Endothelial cell of umbilical vein (primary cell): ENCODE measurements at regions not wholly inside any gene's neighbourhood (a gene's known extent, or its start where the extent isn't known, plus 50 kb on each side); places are given as distances from the start of the nearest gene placed in this dataset.

ENCODE experiments used
- BruUV-seq: library from RNA; stranded (reverse); fragments of 400-500 nt; replicated peaks from 2 replicates; lab custom pipeline; 2021; lab: Mats Ljungman, UMichigan
- CTCF ChIA-PET: fragments of 300-600, 350-600 bp; sonication (Branson Sonifier 250); formaldehyde crosslinking; loops from one replicate; lab custom pipeline; 2021; ENCODE audit warnings: antibody characterized with exemption, inconsistent platforms; lab: Charles Lee
- POLR2A ChIA-PET: fragments of 300-600, 350-600 bp; sonication (Branson Sonifier 250); formaldehyde crosslinking; loops from one replicate; lab custom pipeline; 2021; ENCODE audit warnings: antibody characterized with exemption, inconsistent platforms; lab: Charles Lee
- DNase-seq: peaks from one replicate; pipeline ENCODE4 v3.0.0-alpha.2; 2011; ENCODE audit warnings: low read depth, low spot score
- FAIRE-seq: peaks from 2 replicates; lab custom pipeline; 2011; peaks lifted over from hg19 to GRCh38; lab: Jason Lieb, UNC
- H2AFZ ChIP-seq: 2 replicates; pipeline ENCODE4 v1.6.0; 2012; ENCODE audit warnings: low read depth, low read length, control low read depth, inconsistent platforms
- H3K27ac ChIP-seq: 2 replicates; pipeline ENCODE4 v1.5.1; 2011; ENCODE audit warnings: low read depth, mild to moderate bottlenecking, control low read depth, low read length, moderate library complexity; ENCODE audit not compliant: insufficient read depth
- H3K27me3 ChIP-seq, 2 experiments: 2 replicates each; pipeline versions ENCODE4 v1.6.0 to v1.6.1; 2011; ENCODE audit warnings: low read length in 2 of 2, mixed read lengths in 1 of 2; ENCODE audit not compliant: control insufficient read depth in 2 of 2, insufficient read depth in 2 of 2
- H3K36me3 ChIP-seq, 2 experiments: 2 replicates in 1 of 2; 3 replicates in 1 of 2; pipeline ENCODE4 v1.5.1; 2011; ENCODE audit warnings: low read length in 2 of 2, mild to moderate bottlenecking in 1 of 2, moderate library complexity in 1 of 2; ENCODE audit not compliant: control insufficient read depth in 2 of 2, insufficient read depth in 2 of 2; ENCODE audit errors: extremely low read depth in 1 of 2
- H3K4me1 ChIP-seq: 3 replicates; pipeline ENCODE4 v1.5.1; 2011; ENCODE audit warnings: mild to moderate bottlenecking, low read length; ENCODE audit not compliant: control insufficient read depth, insufficient read depth; ENCODE audit errors: extremely low read depth
- H3K4me2 ChIP-seq: 2 replicates; pipeline ENCODE4 v1.6.1; 2011; ENCODE audit warnings: low read length, control low read depth, mixed read lengths; ENCODE audit not compliant: insufficient read depth
- H3K4me3 ChIP-seq, 3 experiments: fragments of 200-600 bp in 1 of 3; sonication (generic), shearing (Covaris generic) in 1 of 3; replicated peaks in 1 of 3; 2 replicates each; pipeline ENCODE4 v1.5.1; 2011 to 2016; ENCODE audit warnings: control low read depth in 3 of 3, low read length in 3 of 3, mild to moderate bottlenecking in 2 of 3, inconsistent platforms in 1 of 3, low read depth in 1 of 3, moderate library complexity in 1 of 3; ENCODE audit not compliant: insufficient read depth in 1 of 3
- H3K79me2 ChIP-seq: 2 replicates; pipeline ENCODE4 v1.6.0; 2012; ENCODE audit warnings: low read length, inconsistent platforms; ENCODE audit not compliant: control insufficient read depth, insufficient read depth
- H3K9ac ChIP-seq: replicated peaks from 2 replicates; pipeline ENCODE3; 2011; ENCODE audit warnings: low read length, control low read depth; ENCODE audit not compliant: insufficient read depth; ENCODE audit errors: extremely low read depth
- H3K9me1 ChIP-seq: replicated peaks from 3 replicates; pipeline ENCODE4 v1.6.0; 2011; ENCODE audit warnings: mild to moderate bottlenecking, low read length; ENCODE audit not compliant: control insufficient read depth, insufficient read depth; ENCODE audit errors: extremely low read depth
- H3K9me3 ChIP-seq: replicated peaks from 2 replicates; pipeline ENCODE4 v1.5.1; 2012; ENCODE audit warnings: low read length, inconsistent platforms; ENCODE audit not compliant: control insufficient read depth, insufficient read depth
- H4K20me1 ChIP-seq: replicated peaks from 2 replicates; pipeline ENCODE3; 2011; ENCODE audit warnings: mild to moderate bottlenecking, low read length; ENCODE audit not compliant: control insufficient read depth, insufficient read depth; ENCODE audit errors: extremely low read depth
- CTCF ChIP-seq, 2 donors: IDR thresholded peaks; 1 replicate in 1 of 2; 2 replicates in 1 of 2; pipeline ENCODE4 v1.5.1; 2011; ENCODE audit warnings: low read length in 2 of 2, mild to moderate bottlenecking in 2 of 2, moderate library complexity in 2 of 2, control low read depth in 1 of 2, inconsistent platforms in 1 of 2, low read depth in 1 of 2; ENCODE audit not compliant: insufficient read depth in 1 of 2; ENCODE audit errors: extremely low read depth in 1 of 2
- FOS ChIP-seq: IDR thresholded peaks from 2 replicates; pipeline ENCODE4 v1.6.1; 2011; ENCODE audit warnings: mild to moderate bottlenecking, low read length, moderate library complexity, borderline replicate concordance; ENCODE audit not compliant: insufficient read depth
- JUN ChIP-seq: IDR thresholded peaks from 2 replicates; pipeline ENCODE4 v1.6.1; 2011; ENCODE audit warnings: borderline replicate concordance, low read depth; ENCODE audit not compliant: insufficient read length, insufficient read depth
- MAX ChIP-seq: IDR thresholded peaks from 2 replicates; pipeline ENCODE4 v1.6.1; 2011; ENCODE audit not compliant: insufficient read depth, insufficient read length
- MYC ChIP-seq: IDR thresholded peaks from one replicate; pipeline ENCODE4 v1.6.1; 2011; ENCODE audit warnings: mild to moderate bottlenecking, low read depth, low read length
- POLR2A ChIP-seq: IDR thresholded peaks from 2 replicates; pipeline ENCODE4 v1.6.1; 2012; ENCODE audit warnings: low read depth, mild to moderate bottlenecking, control low read depth, low read length
- POLR2AphosphoS5 ChIP-seq: IDR thresholded peaks from 2 replicates; pipeline ENCODE4 v1.6.1; 2012; ENCODE audit warnings: low read depth, mild to moderate bottlenecking, control low read depth, low read length, moderate library complexity; ENCODE audit not compliant: insufficient read depth
- dilution Hi-C: fragments of 300-500 bp; cut with MboI; formaldehyde crosslinking; loops from one replicate; pipeline ENCODE4 v1.15.0; 2019; ENCODE audit warnings: low sequenced_read_pairs; ENCODE audit not compliant: extremely low pct_ligation_motif_present
- intact Hi-C: fragments of 100-400 bp; cut with micrococcal nuclease; formaldehyde crosslinking; loops from one replicate; pipeline ENCODE4 v1.10.0; 2022

GRCh38 chr15:70435369-70435768, 328.0 kb downstream of the UACA start:
- DNase-seq (no peak), FAIRE-seq (no peak)
- Histone ChIP-seq H3K27ac (no peak overlapping the region), H3K79me2 (no peaks in the 10 kb centered on the region), H3K4me2 (no peak overlapping the region), H3K4me3 (no peak overlapping the region), H3K27me3 (peaks cover 3 to 7% of the 10 kb centered on the region in 2 experiments), H2AFZ (no peak overlapping the region), H3K36me3 (no peaks in the 10 kb centered on the region), H4K20me1 (no peaks in the 10 kb centered on the region), H3K4me1 (no peaks in the 10 kb centered on the region), H3K9ac (no peak overlapping the region), H3K9me1 (no peaks in the 10 kb centered on the region), H3K9me3 (no peaks in the 10 kb centered on the region)
- intact Hi-C loops (no loop called here), dilution Hi-C loops (no loop called here)
- POLR2A ChIA-PET, result no interaction called here
- CTCF ChIA-PET, result interaction anchor here (0.9 to 1.5 kb wide), 2 partner anchors 10 to 12 kb away, joined by 3 read pairs; no protein-coding TSS in a partner anchor
- TF ChIP-seq POLR2A (no peak), MAX (no peak)
- no TSS peak for BruUV-seq

- peaks cover 3 to 7% of the 10 kb centered on the region in 2 experiments for H3K27me3 ChIP-seq
- no peaks in the 10 kb centered on the region for H3K9me1 ChIP-seq
- H3K27ac ChIP-seq, result no peak overlapping the region
- no peak for DNase-seq
- no peaks in the 10 kb centered on the region for H3K9me3 ChIP-seq
- BruUV-seq, result no TSS peak
- CTCF ChIA-PET, result interaction anchor here (1.3 to 1.5 kb wide), 2 partner anchors 14 to 33 kb away, joined by 3 to 4 read pairs; no protein-coding TSS in a partner anchor
- H3K36me3 ChIP-seq, result no peaks in the 10 kb centered on the region
- no peak overlapping the region for H3K9ac ChIP-seq
- POLR2A ChIA-PET, result no interaction called here
- no peak overlapping the region for H2AFZ ChIP-seq
- H3K4me1 ChIP-seq, result no peaks in the 10 kb centered on the region
- no peaks in the 10 kb centered on the region for H4K20me1 ChIP-seq
- no peak for FAIRE-seq
- H3K4me3 ChIP-seq, result no peak overlapping the region
- dilution Hi-C loops (no loop called here), intact Hi-C loops (no loop called here)
- H3K4me2 ChIP-seq, result no peak overlapping the region
- no peak for TF ChIP-seq JUN
- TF ChIP-seq MYC, result no peak
- no peak for TF ChIP-seq FOS
- no peak for TF ChIP-seq CTCF (IDR thresholded peaks at IDR 0.05; ENCODE audit: extremely low read depth in 1 of 2, insufficient read depth in 1 of 2, low read depth in 1 of 2, low read length in 2 of 2)
- TF ChIP-seq POLR2AphosphoS5, result no peak
- no peak for TF ChIP-seq POLR2A
- no peaks in the 10 kb centered on the region for H3K79me2 ChIP-seq
These were observed 329.6 kb downstream of the UACA start for GRCh38 chr15:70433586-70434324.
